Neural cell (in vitro differentiated cells): ENCODE measurements at regions not wholly inside any gene's neighbourhood (a gene's known extent, or its start where the extent isn't known, plus 50 kb on each side); places are given as distances from the start of the nearest gene placed in this dataset.

Experiments
- CTCF ChIP-seq: fragments of 450-650 bp; IDR thresholded peaks from 2 replicates; pipeline ENCODE4 v1.5.1; 2014; ENCODE audit warnings: antibody characterized with exemption, mild to moderate bottlenecking, moderate library complexity; ENCODE audit not compliant: poor library complexity, severe bottlenecking
- EZH2 ChIP-seq: fragments of 200-600, 300-800 bp; shearing (Covaris generic), sonication (generic); IDR thresholded peaks from 2 replicates; pipeline ENCODE4 v1.6.1; 2014; ENCODE audit warnings: antibody characterized with exemption, low read length, borderline replicate concordance, mild to moderate bottlenecking; ENCODE audit not compliant: insufficient read depth, poor library complexity, severe bottlenecking

- TF ChIP-seq CTCF, result no peak
- no peak for TF ChIP-seq EZH2
Measured at GRCh38 chr1:47669081-47669585, 231.3 kb downstream of the FOXD2 start.
